ENCODE measurements at regions not wholly inside any gene's neighbourhood (a gene's known extent, or its start where the extent isn't known, plus 50 kb on each side); places are given as distances from the start of the nearest gene placed in this dataset.
A peak's percentile ranks its signal among the peaks of the same experiment; 100 is the strongest.

GRCh38 chr12:4030929-4031702 lies 157.9 kb upstream of the PARP11 start:
- peak; percentile 75 to 88 (median 83) for DNase-seq (ENCODE audit: low read depth in 3 of 3, low spot score in 2 of 3)

GRCh38 chr12:4027412-4027811 lies 154.2 kb upstream of the PARP11 start:
- no peak for DNase-seq (ENCODE audit: low read depth in 3 of 3, low spot score in 2 of 3)

- no peak for DNase-seq (ENCODE audit: low read depth in 3 of 3, low spot score in 2 of 3)
Observed at GRCh38 chr12:4026517-4026916, 153.3 kb upstream of the PARP11 start.

GRCh38 chr12:4026020-4026358 lies 152.8 kb upstream of the PARP11 start:
- DNase-seq (ENCODE audit: low read depth in 3 of 3, low spot score in 2 of 3) = no peak

GRCh38 chr12:4025181-4026019 lies 152.2 kb upstream of the PARP11 start:
- no peak for DNase-seq (ENCODE audit: low read depth in 3 of 3, low spot score in 2 of 3)

- no peak for DNase-seq (ENCODE audit: low read depth in 3 of 3, low spot score in 2 of 3)
Observed at GRCh38 chr12:4024701-4025100, 151.5 kb upstream of the PARP11 start.

- DNase-seq (ENCODE audit: low read depth in 3 of 3, low spot score in 2 of 3) = no peak
Observed at GRCh38 chr12:4015225-4016091, 142.3 kb upstream of the PARP11 start.

GRCh38 chr12:4014858-4015224 lies 141.6 kb upstream of the PARP11 start:
- no peak for DNase-seq (ENCODE audit: low read depth in 3 of 3, low spot score in 2 of 3)

GRCh38 chr12:4014444-4014843 lies 141.2 kb upstream of the PARP11 start:
- no peak for DNase-seq (ENCODE audit: low read depth in 3 of 3, low spot score in 2 of 3)

- no peak for DNase-seq (ENCODE audit: low read depth in 3 of 3, low spot score in 2 of 3)
Observed at GRCh38 chr12:4012977-4013968, 140.1 kb upstream of the PARP11 start.

- no peak for DNase-seq (ENCODE audit: low read depth in 3 of 3, low spot score in 2 of 3)
Observed at GRCh38 chr12:4012073-4012472, 138.9 kb upstream of the PARP11 start.

- no peak for DNase-seq (ENCODE audit: low read depth in 3 of 3, low spot score in 2 of 3)
Observed at GRCh38 chr12:4011597-4011996, 138.4 kb upstream of the PARP11 start.

GRCh38 chr12:4009979-4010704 lies 136.9 kb upstream of the PARP11 start:
- no peak for DNase-seq (ENCODE audit: low read depth in 3 of 3, low spot score in 2 of 3)

- DNase-seq (ENCODE audit: low read depth in 3 of 3, low spot score in 2 of 3) = no peak
Observed at GRCh38 chr12:4006743-4007142, 133.5 kb upstream of the PARP11 start.

- no peak for DNase-seq (ENCODE audit: low read depth in 3 of 3, low spot score in 2 of 3)
Observed at GRCh38 chr12:4005851-4006430, 132.7 kb upstream of the PARP11 start.

- DNase-seq (ENCODE audit: low read depth in 3 of 3, low spot score in 2 of 3) = no peak
Observed at GRCh38 chr12:4003576-4003975, 130.4 kb upstream of the PARP11 start.

GRCh38 chr12:4002601-4003000 lies 129.4 kb upstream of the PARP11 start:
- no peak for DNase-seq (ENCODE audit: low read depth in 3 of 3, low spot score in 2 of 3)

- DNase-seq (ENCODE audit: low read depth in 3 of 3, low spot score in 2 of 3) = no peak
Observed at GRCh38 chr12:4001841-4002240, 128.6 kb upstream of the PARP11 start.

- no peak for DNase-seq (ENCODE audit: low read depth in 3 of 3, low spot score in 2 of 3)
Observed at GRCh38 chr12:4001031-4001430, 127.8 kb upstream of the PARP11 start.

Data from right renal cortex interstitium (tissue), 3 donors.